ENCODE measurements at regions not wholly inside any gene's neighbourhood (a gene's known extent, or its start where the extent isn't known, plus 50 kb on each side); places are given as distances from the start of the nearest gene placed in this dataset.

DNA sequence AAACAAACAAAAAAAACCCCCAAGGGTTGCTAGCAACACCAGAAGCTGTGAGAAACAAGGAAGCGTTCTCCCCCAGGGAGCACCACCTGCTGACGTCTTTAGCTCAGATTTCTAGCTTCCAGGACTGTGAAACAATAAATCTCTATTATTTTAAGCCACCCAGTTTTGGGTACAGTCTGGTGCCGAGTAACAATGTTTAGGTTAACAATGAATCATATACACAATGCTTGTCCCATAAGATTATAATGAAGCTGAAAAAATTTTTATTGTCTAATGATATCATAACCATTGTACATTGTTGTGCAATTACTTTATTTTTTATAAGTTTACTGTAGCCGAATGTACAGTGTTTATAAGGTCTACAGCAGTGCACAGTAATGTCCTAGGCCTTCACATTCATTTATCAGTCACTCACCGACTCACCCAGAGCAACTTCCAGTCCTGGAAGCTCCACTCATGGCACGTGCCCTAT, 72.1 kb upstream of the CAB39 start:
- Histone ChIP-seq H4K20me1 (ENCODE audit: control insufficient read depth, insufficient read depth, low read length, poor library complexity, severe bottlenecking) (no peaks in the 10 kb centered on the region), H3K36me3 (replicated peaks in 1 of 2; ENCODE audit: control extremely low read depth in 1 of 2, control insufficient read depth in 1 of 2, extremely low read depth in 1 of 2, insufficient read depth in 2 of 2, low read length in 1 of 2) (no peaks in the 10 kb centered on the region), H3K9ac (ENCODE audit: low read length) (no peak overlapping the region), H3K4me2 (replicated peaks; ENCODE audit: low read depth, low read length, poor library complexity, severe bottlenecking) (no peak overlapping the region), H3K27me3 (replicated peaks in 1 of 4; ENCODE audit: control extremely low read depth in 1 of 4, control insufficient read depth in 3 of 4, insufficient read depth in 4 of 4, low read length in 3 of 4) (no peaks in the 10 kb centered on the region), H3K79me2 (ENCODE audit: control insufficient read depth, insufficient read depth, low read length) (no peaks in the 10 kb centered on the region), H3K4me3 (ENCODE audit: control extremely low read depth in 1 of 5, extremely low read depth in 1 of 5, insufficient read depth in 1 of 5, low read depth in 2 of 5, low read length in 4 of 5) (no peak overlapping the region), H3K27ac (ENCODE audit: low read length in 2 of 2) (no peak overlapping the region), H3K4me1 (ENCODE audit: control insufficient read depth in 2 of 2, insufficient read depth in 2 of 2, low read length in 2 of 2) (peaks cover 22 to 38% of the 10 kb centered on the region in 2 donors), H3K9me3 (ENCODE audit: control extremely low read depth in 1 of 3, control insufficient read depth in 2 of 3, insufficient read depth in 1 of 3, low read length in 2 of 3) (no peaks in the 10 kb centered on the region), H2AFZ (ENCODE audit: insufficient read depth, low read depth, low read length, poor library complexity, severe bottlenecking) (no peak overlapping the region)
- ChIA-PET POLR2A (interaction anchor here (0.6 to 1.4 kb wide), 4 partner anchors 9 to 572 kb away, joined by 3 to 4 read pairs (median 3); partner anchors contain the start of gene SLC16A14), CTCF (interaction anchor here (0.6 to 0.7 kb wide), 3 partner anchors 10 to 179 kb away, joined by 3 read pairs; no protein-coding TSS in a partner anchor)
- WGBS (ENCODE audit: insufficient coverage) = 27% methylated on average over 2 of the region's 6 CpGs
- Mint-ChIP-seq H3K4me3 (peak overlapping the region; percentile 8), H3K9me3 (ENCODE audit: insufficient read depth) (no peaks in the 10 kb centered on the region), H3K27ac (peak overlapping the region; percentile 75), H3K4me1 (peaks cover 37% of the 10 kb centered on the region), H3K27me3 (no peaks in the 10 kb centered on the region)
- intact Hi-C loops (cut with micrococcal nuclease) = no loop called here
- ATAC-seq (ENCODE audit: low read depth) (peak; percentile 79), DNase-seq (peak; percentile 56)
- TF ChIP-seq EZH2 (IDR thresholded peaks at IDR 0.05; ENCODE audit: borderline replicate concordance, insufficient read depth, low read depth, low read length, poor library complexity, severe bottlenecking) = no peak
- TF ChIP-seq, protein P1, sequence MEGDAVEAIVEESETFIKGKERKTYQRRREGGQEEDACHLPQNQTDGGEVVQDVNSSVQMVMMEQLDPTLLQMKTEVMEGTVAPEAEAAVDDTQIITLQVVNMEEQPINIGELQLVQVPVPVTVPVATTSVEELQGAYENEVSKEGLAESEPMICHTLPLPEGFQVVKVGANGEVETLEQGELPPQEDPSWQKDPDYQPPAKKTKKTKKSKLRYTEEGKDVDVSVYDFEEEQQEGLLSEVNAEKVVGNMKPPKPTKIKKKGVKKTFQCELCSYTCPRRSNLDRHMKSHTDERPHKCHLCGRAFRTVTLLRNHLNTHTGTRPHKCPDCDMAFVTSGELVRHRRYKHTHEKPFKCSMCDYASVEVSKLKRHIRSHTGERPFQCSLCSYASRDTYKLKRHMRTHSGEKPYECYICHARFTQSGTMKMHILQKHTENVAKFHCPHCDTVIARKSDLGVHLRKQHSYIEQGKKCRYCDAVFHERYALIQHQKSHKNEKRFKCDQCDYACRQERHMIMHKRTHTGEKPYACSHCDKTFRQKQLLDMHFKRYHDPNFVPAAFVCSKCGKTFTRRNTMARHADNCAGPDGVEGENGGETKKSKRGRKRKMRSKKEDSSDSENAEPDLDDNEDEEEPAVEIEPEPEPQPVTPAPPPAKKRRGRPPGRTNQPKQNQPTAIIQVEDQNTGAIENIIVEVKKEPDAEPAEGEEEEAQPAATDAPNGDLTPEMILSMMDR (IDR thresholded peaks at IDR 0.05) = no peak

DNA sequence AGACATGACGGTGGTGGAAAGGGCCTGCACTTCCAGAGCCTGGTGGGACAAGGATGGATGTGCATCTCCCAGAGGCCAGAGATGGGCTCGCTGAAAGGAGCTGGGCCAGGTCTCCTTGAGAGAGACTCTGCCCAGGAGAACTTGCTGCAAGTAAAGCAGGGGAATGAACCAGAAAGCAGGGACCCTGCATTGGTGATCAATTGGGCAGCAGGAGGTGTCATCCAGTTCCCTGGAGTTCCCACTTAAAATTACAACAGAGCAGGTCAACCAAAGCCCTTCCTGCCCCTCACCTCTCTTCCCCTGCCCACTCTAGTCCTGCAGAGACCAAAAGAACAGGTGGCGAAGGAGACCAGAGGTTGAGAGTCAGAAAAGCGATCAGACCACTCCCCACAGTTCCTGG, 69.7 kb upstream of the CAB39 start:
- peak overlapping the region; percentile 4 for H3K27ac Mint-ChIP-seq
- no peaks in the 10 kb centered on the region for H3K27me3 ChIP-seq (replicated peaks in 1 of 4; ENCODE audit: control extremely low read depth in 1 of 4, control insufficient read depth in 3 of 4, insufficient read depth in 4 of 4, low read length in 3 of 4)
- H4K20me1 ChIP-seq (ENCODE audit: control insufficient read depth, insufficient read depth, low read length, poor library complexity, severe bottlenecking) = no peaks in the 10 kb centered on the region
- ATAC-seq (ENCODE audit: low read depth) (no peak), DNase-seq (no peak)
- 100% methylated on average over 2 of the region's 4 CpGs for WGBS (ENCODE audit: insufficient coverage)
- H3K27ac ChIP-seq (ENCODE audit: low read length in 2 of 2) = no peak overlapping the region
- H3K4me1 Mint-ChIP-seq = peaks cover 26% of the 10 kb centered on the region
- no peaks in the 10 kb centered on the region for H3K36me3 ChIP-seq (replicated peaks in 1 of 2; ENCODE audit: control extremely low read depth in 1 of 2, control insufficient read depth in 1 of 2, extremely low read depth in 1 of 2, insufficient read depth in 2 of 2, low read length in 1 of 2)
- H3K4me2 ChIP-seq (replicated peaks; ENCODE audit: low read depth, low read length, poor library complexity, severe bottlenecking) = peak overlapping the region; percentile 45
- H3K9me3 Mint-ChIP-seq (ENCODE audit: insufficient read depth) = no peaks in the 10 kb centered on the region
- intact Hi-C loops (cut with micrococcal nuclease) = no loop called here
- no peaks in the 10 kb centered on the region for H3K27me3 Mint-ChIP-seq
- CTCF ChIA-PET = interaction anchor here (1.5 kb wide), 1 partner anchor 9 kb away, joined by 3 read pairs; no protein-coding TSS in a partner anchor
- TF ChIP-seq EZH2 (IDR thresholded peaks at IDR 0.05; ENCODE audit: borderline replicate concordance, insufficient read depth, low read depth, low read length, poor library complexity, severe bottlenecking) = no peak
- TF ChIP-seq, protein P1 (IDR thresholded peaks at IDR 0.05) = no peak
- no peak overlapping the region for H2AFZ ChIP-seq (ENCODE audit: insufficient read depth, low read depth, low read length, poor library complexity, severe bottlenecking)
- no peaks in the 10 kb centered on the region for H3K9me3 ChIP-seq (ENCODE audit: control extremely low read depth in 1 of 3, control insufficient read depth in 2 of 3, insufficient read depth in 1 of 3, low read length in 2 of 3)
- no peak overlapping the region for H3K4me3 Mint-ChIP-seq
- no peaks in the 10 kb centered on the region for H3K79me2 ChIP-seq (ENCODE audit: control insufficient read depth, insufficient read depth, low read length)
- H3K4me3 ChIP-seq (ENCODE audit: control extremely low read depth in 1 of 5, extremely low read depth in 1 of 5, insufficient read depth in 1 of 5, low read depth in 2 of 5, low read length in 4 of 5) = no peak overlapping the region
- H3K4me1 ChIP-seq (ENCODE audit: control insufficient read depth in 2 of 2, insufficient read depth in 2 of 2, low read length in 2 of 2) = peaks cover 12 to 26% of the 10 kb centered on the region in 2 donors
- POLR2A ChIA-PET = interaction anchor here (0.7 to 1.7 kb wide), 2 partner anchors 16 to 95 kb away, joined by 3 read pairs; no protein-coding TSS in a partner anchor
- no peak overlapping the region for H3K9ac ChIP-seq (ENCODE audit: low read length)

Measured in B cell (primary cell).